Prostate gland (tissue), 2 donors: ENCODE measurements at regions not wholly inside any gene's neighbourhood (a gene's known extent, or its start where the extent isn't known, plus 50 kb on each side); places are given as distances from the start of the nearest gene placed in this dataset.
A peak's percentile ranks its signal among the peaks of the same experiment; 100 is the strongest.

ENCODE experiments used
- DNase-seq: peaks from one replicate; pipeline ENCODE4 v3.0.0-alpha.2; 2019; ENCODE audit warnings: low spot score
- H3K27ac ChIP-seq, 2 donors: fragments of 200-600 bp; sonication (generic); 2 replicates each; pipeline ENCODE4 v1.5.1; 2017 to 2019
- H3K27me3 ChIP-seq: fragments of 200-600 bp; sonication (generic); replicated peaks from 2 replicates; pipeline ENCODE4 v1.5.1; 2019; ENCODE audit not compliant: insufficient read depth
- H3K36me3 ChIP-seq, 2 donors: fragments of 200-600 bp; sonication (generic); 1 replicate in 1 of 2; 2 replicates in 1 of 2; pipeline versions ENCODE4 v1.5.1 to v1.8.1; 2017 to 2019
- H3K4me1 ChIP-seq: fragments of 200-600 bp; sonication (generic); replicated peaks from 2 replicates; pipeline ENCODE4 v1.5.1; 2019
- H3K4me3 ChIP-seq, 2 donors: fragments of 200-600 bp; sonication (generic); 2 replicates each; pipeline ENCODE4 v1.5.1; 2017 to 2019
- H3K9me3 ChIP-seq: fragments of 200-600 bp; sonication (generic); 2 replicates; pipeline ENCODE4 v1.5.1; 2017
- POLR2A ChIP-seq: fragments of 450-650 bp; IDR thresholded peaks from one replicate; pipeline ENCODE4 v1.6.1; 2016; ENCODE audit warnings: antibody characterized with exemption, mild to moderate bottlenecking
- POLR2AphosphoS5 ChIP-seq: sonication (generic); formaldehyde crosslinking; IDR thresholded peaks from one replicate; pipeline ENCODE4 v1.6.1; 2017; ENCODE audit warnings: antibody characterized with exemption
- WGBS: methylation state at CpG from one replicate; pipeline ENCODE4 v1.1.5; 2018; 5-methylcytosine and 5-hydroxymethylcytosine counted together
- intact Hi-C: fragments of 100-400 bp; cut with DNase I; formaldehyde crosslinking; loops from one replicate; pipeline ENCODE4 v1.14.2; 2022
- TF ChIP-seq, protein P1 (sequence below), 4 experiments: fragments of 200-600 bp in 2 of 4; fragments of 450-650 bp in 2 of 4; sonication (generic) in 2 of 4; IDR thresholded peaks; 1 replicate in 3 of 4; 2 replicates in 1 of 4; pipeline ENCODE4 v1.5.1; 2016 to 2019; ENCODE audit warnings: antibody characterized with exemption in 4 of 4, mild to moderate bottlenecking in 2 of 4, moderate library complexity in 2 of 4

DNA sequence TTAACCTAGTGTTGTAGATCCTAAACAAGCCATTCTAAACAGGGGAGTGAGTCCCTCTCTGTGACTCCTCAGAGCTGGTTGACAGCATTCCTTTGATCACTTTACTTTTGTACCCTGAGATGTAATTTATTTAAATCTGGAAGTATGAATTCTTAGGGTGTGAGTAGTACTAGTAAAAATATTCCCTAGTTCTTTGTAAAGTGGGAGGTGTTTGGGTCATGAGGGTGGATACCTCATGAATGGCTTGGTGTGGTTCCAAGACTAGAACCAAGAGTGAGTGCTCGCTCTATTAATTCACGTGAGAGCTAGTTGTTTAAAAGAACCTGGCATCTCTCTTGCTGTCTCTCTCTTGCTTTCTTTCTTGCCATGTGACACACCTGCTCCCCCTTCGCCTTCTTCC is 223.7 kb downstream of the SQOR start:
- intact Hi-C loops = loop anchor here (5.0 to 10.0 kb wide), 2 partner anchors 34 to 144 kb away; no protein-coding TSS in a partner anchor
- no peaks in the 10 kb centered on the region for H3K27me3 ChIP-seq
- no peak overlapping the region for H3K4me3 ChIP-seq
- H3K4me1 ChIP-seq = peaks cover 5% of the 10 kb centered on the region
- H3K27ac ChIP-seq = no peak overlapping the region
- 65% methylated on average over 3 of the region's 3 CpGs for WGBS
- no peaks in the 10 kb centered on the region for H3K36me3 ChIP-seq
- TF ChIP-seq, protein P1, sequence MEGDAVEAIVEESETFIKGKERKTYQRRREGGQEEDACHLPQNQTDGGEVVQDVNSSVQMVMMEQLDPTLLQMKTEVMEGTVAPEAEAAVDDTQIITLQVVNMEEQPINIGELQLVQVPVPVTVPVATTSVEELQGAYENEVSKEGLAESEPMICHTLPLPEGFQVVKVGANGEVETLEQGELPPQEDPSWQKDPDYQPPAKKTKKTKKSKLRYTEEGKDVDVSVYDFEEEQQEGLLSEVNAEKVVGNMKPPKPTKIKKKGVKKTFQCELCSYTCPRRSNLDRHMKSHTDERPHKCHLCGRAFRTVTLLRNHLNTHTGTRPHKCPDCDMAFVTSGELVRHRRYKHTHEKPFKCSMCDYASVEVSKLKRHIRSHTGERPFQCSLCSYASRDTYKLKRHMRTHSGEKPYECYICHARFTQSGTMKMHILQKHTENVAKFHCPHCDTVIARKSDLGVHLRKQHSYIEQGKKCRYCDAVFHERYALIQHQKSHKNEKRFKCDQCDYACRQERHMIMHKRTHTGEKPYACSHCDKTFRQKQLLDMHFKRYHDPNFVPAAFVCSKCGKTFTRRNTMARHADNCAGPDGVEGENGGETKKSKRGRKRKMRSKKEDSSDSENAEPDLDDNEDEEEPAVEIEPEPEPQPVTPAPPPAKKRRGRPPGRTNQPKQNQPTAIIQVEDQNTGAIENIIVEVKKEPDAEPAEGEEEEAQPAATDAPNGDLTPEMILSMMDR (IDR thresholded peaks at IDR 0.05) = no peak
- TF ChIP-seq POLR2AphosphoS5 = no peak
- TF ChIP-seq POLR2A = no peak
- no peak for DNase-seq
- no peaks in the 10 kb centered on the region for H3K9me3 ChIP-seq

DNA sequence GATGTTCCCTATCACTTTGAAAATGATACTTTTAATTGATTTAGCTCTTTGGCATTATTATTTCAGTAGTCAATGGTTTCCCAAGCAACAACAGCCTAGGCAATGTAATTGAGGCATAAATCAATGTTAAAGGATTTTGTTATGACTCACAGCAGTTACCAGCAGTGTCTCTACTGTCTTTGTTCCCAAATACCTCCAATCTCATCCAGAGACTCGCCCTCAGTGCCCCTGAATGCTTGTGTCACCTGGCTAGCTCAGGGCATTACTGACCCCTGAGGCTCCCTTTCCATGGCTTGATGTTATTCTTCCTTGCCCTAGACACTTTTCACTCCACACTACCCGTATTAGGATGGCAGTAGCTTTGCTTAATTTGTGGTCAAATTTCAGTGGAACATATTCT is 227.2 kb downstream of the SQOR start:
- Histone ChIP-seq H3K27ac (no peak overlapping the region), H3K4me1 (no peaks in the 10 kb centered on the region), H3K36me3 (no peaks in the 10 kb centered on the region), H3K27me3 (no peaks in the 10 kb centered on the region), H3K4me3 (no peak overlapping the region), H3K9me3 (no peaks in the 10 kb centered on the region)
- WGBS = 76% methylated on average over 2 of the region's 2 CpGs
- no peak for DNase-seq
- intact Hi-C loops = no loop called here
- TF ChIP-seq, protein P1 (IDR thresholded peaks at IDR 0.05) = no peak
- no peak for TF ChIP-seq POLR2A
- no peak for TF ChIP-seq POLR2AphosphoS5

DNA sequence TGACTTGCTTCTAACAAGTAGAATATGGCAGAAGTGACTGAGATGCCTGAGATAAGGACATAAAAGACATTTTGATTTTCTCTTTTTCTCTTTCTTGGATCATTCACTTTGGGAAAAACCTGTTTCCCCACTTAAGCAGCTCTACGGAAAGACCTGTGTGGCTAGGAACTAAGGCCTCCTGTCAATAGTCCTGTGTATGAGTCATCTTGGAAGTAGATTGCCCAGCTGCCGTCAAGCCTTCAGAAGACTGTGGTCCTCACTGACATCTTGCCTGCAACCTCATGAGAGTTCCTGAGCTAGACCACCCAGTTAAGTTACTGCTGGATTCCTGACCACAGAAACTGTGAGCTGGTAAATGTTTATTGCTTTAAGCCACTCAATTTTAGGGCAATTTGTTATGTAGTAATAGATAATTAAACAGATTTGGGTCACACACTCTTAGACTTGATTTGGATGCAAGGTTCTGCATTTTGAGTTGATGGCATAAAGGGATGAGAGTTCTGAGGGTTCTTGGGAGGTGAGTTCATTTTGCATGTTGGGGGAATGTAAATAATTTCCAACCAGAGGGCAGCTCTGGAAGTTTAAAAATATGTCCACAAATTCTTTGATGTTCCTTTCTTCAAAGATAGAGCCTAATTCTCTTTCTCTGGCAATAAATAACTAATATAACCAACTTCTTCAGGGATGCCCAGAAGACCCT is 229.2 kb downstream of the SQOR start:
- TF ChIP-seq POLR2AphosphoS5 = peak; percentile 77
- no peak for TF ChIP-seq POLR2A
- TF ChIP-seq, protein P1 (IDR thresholded peaks at IDR 0.05) = no peak
- Histone ChIP-seq H3K27me3 (no peaks in the 10 kb centered on the region), H3K36me3 (no peaks in the 10 kb centered on the region), H3K27ac (no peak overlapping the region), H3K4me3 (no peak overlapping the region), H3K4me1 (no peaks in the 10 kb centered on the region), H3K9me3 (no peaks in the 10 kb centered on the region)
- peak; percentile 44 for DNase-seq
- 26% methylated on average over 2 of the region's 2 CpGs for WGBS
- intact Hi-C loops = no loop called here

DNA sequence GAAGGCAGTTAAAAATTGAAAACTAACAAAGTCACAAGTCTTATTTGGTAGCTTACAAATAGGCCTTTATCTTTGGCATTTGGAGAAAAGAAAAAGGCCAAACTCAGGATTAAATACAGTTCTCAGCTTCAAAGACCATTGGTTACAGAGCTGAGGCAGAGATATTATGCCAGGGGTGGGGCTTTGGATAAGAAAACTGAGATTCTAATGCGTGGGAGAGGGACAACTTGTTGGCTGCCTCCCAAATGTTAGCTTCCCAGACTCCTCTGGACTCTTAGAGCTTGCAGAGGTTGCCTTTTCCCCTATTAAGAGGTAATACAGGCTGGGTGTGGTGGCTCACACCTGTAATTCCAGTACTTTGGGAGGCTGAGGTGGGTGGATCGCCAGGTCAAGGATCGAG is 231.8 kb downstream of the SQOR start:
- H3K9me3 ChIP-seq = no peaks in the 10 kb centered on the region
- no peak overlapping the region for H3K27ac ChIP-seq
- WGBS = 71% methylated on average over 3 of the region's 3 CpGs
- intact Hi-C loops = no loop called here
- no peak for TF ChIP-seq POLR2AphosphoS5
- TF ChIP-seq, protein P1 (IDR thresholded peaks at IDR 0.05) = no peak
- no peak for TF ChIP-seq POLR2A
- no peaks in the 10 kb centered on the region for H3K36me3 ChIP-seq
- no peaks in the 10 kb centered on the region for H3K4me1 ChIP-seq
- no peak for DNase-seq
- H3K4me3 ChIP-seq = no peak overlapping the region
- H3K27me3 ChIP-seq = no peaks in the 10 kb centered on the region

DNA sequence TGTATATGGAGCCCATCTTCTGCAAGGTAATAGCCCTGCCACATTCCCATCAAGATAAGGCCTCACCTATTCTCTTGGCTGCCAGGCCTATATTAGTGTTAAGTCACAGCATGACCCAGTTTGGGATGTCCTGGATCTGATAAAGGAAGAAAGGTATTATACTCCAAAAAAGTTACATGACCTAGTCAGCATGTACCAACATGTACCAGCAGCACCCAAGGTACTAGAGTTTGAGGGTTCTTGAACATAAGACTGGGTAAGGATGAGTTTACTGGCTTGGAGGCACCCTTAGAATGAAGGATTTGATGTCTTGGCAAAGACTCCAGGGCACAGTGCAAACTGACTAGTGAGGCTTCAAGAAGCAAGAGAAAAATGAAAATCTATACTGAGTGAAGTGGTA is 232.5 kb downstream of the SQOR start:
- Histone ChIP-seq H3K4me1 (no peaks in the 10 kb centered on the region), H3K27me3 (no peaks in the 10 kb centered on the region), H3K4me3 (no peak overlapping the region), H3K27ac (no peak overlapping the region), H3K9me3 (no peaks in the 10 kb centered on the region), H3K36me3 (no peaks in the 10 kb centered on the region)
- DNase-seq = no peak
- intact Hi-C loops = no loop called here
- no peak for TF ChIP-seq POLR2AphosphoS5
- TF ChIP-seq POLR2A = no peak
- TF ChIP-seq, protein P1 (IDR thresholded peaks at IDR 0.05) = no peak
